H1 (cell line): ENCODE measurements at regions not wholly inside any gene's neighbourhood (a gene's known extent, or its start where the extent isn't known, plus 50 kb on each side); places are given as distances from the start of the nearest gene placed in this dataset.

ENCODE experiments used
- CTCF ChIA-PET: fragments of 300-600 bp; sonication (Branson Sonifier 250); formaldehyde crosslinking; loops from one replicate; lab custom pipeline; 2021; ENCODE audit not compliant: partially characterized antibody; lab: Charles Lee
- POLR2A ChIA-PET: fragments of 300-600 bp; sonication (Branson Sonifier 250); formaldehyde crosslinking; loops from one replicate; lab custom pipeline; 2021; ENCODE audit warnings: inconsistent platforms; ENCODE audit not compliant: partially characterized antibody; lab: Charles Lee
- DNase-seq, 2 experiments: peaks; one replicate each; pipeline versions ENCODE4 v3.0.0 to v3.0.0-alpha.2; 2010 to 2022; ENCODE audit warnings: low spot score in 2 of 2, low read depth in 1 of 2, mixed read lengths in 1 of 2
- FAIRE-seq: peaks from 2 replicates; lab custom pipeline; 2011; peaks lifted over from hg19 to GRCh38; lab: Jason Lieb, UNC
- H2AFZ ChIP-seq: 2 replicates; pipeline ENCODE4 v1.8.1; 2012; ENCODE audit warnings: low read length, inconsistent platforms
- H2AK5ac ChIP-seq: 2 replicates; pipeline ENCODE4 v1.6.1; 2013; ENCODE audit warnings: low read depth, low read length
- H2BK120ac ChIP-seq: replicated peaks from 2 replicates; pipeline ENCODE3; 2013; ENCODE audit warnings: low read depth, low read length, inconsistent platforms
- H2BK12ac ChIP-seq: 2 replicates; pipeline ENCODE4 v1.6.1; 2013; ENCODE audit warnings: low read depth, low read length
- H2BK15ac ChIP-seq: 2 replicates; pipeline ENCODE4 v1.6.1; 2013; ENCODE audit warnings: low read length
- H2BK20ac ChIP-seq: 2 replicates; pipeline ENCODE4 v1.6.1; 2013; ENCODE audit warnings: low read length
- H2BK5ac ChIP-seq: 2 replicates; pipeline ENCODE4 v1.6.1; 2013; ENCODE audit warnings: low read depth, low read length
- H3K14ac ChIP-seq: 2 replicates; pipeline ENCODE4 v1.6.1; 2013; ENCODE audit warnings: inconsistent platforms; ENCODE audit not compliant: insufficient read length
- H3K18ac ChIP-seq: 2 replicates; pipeline ENCODE4 v1.6.1; 2013; ENCODE audit warnings: low read length; ENCODE audit errors: extremely low read depth
- H3K23ac ChIP-seq: 2 replicates; pipeline ENCODE4 v1.6.1; 2013; ENCODE audit warnings: inconsistent platforms; ENCODE audit not compliant: insufficient read length
- H3K23me2 ChIP-seq: 2 replicates; pipeline ENCODE4 v1.6.1; 2013; ENCODE audit warnings: low read depth, low read length
- H3K27ac ChIP-seq: 2 replicates; pipeline ENCODE4 v1.6.1; 2011; ENCODE audit warnings: low read depth, low read length, inconsistent platforms
- H3K27me3 ChIP-seq, 4 experiments: replicated peaks in 1 of 4; 1 replicate in 1 of 4; 2 replicates in 3 of 4; pipeline versions ENCODE4 v1.6.1 to v1.8.1; 2011 to 2013; ENCODE audit warnings: low read length in 3 of 4, mild to moderate bottlenecking in 3 of 4, inconsistent platforms in 2 of 4, mixed read lengths in 2 of 4, moderate library complexity in 1 of 4; ENCODE audit not compliant: control insufficient read depth in 3 of 4, insufficient read depth in 3 of 4; ENCODE audit errors: extremely low read depth in 1 of 4
- H3K36me3 ChIP-seq, 4 experiments: 2 replicates each; pipeline versions ENCODE4 v1.6.1 to v1.8.1; 2011 to 2013; ENCODE audit warnings: mild to moderate bottlenecking in 4 of 4, low read length in 3 of 4, moderate library complexity in 2 of 4, control low read depth in 1 of 4, inconsistent platforms in 1 of 4; ENCODE audit not compliant: insufficient read depth in 4 of 4, control insufficient read depth in 2 of 4
- H3K4ac ChIP-seq: replicated peaks from 2 replicates; pipeline ENCODE3; 2013; ENCODE audit warnings: low read length, low read depth, mixed read lengths, inconsistent platforms; ENCODE audit not compliant: insufficient read length
- H3K4me1 ChIP-seq, 4 experiments: replicated peaks in 1 of 4; 1 replicate in 1 of 4; 2 replicates in 3 of 4; pipeline versions ENCODE4 v1.6.1 to v1.8.1; 2011 to 2013; ENCODE audit warnings: low read length in 3 of 4, inconsistent platforms in 2 of 4, mixed read lengths in 1 of 4; ENCODE audit not compliant: insufficient read depth in 4 of 4, control insufficient read depth in 3 of 4
- H3K4me2 ChIP-seq, 2 experiments: 2 replicates each; pipeline versions ENCODE4 v1.6.1 to v1.8.1; 2011 to 2013; ENCODE audit warnings: low read depth in 2 of 2, low read length in 2 of 2, control low read depth in 1 of 2, inconsistent platforms in 1 of 2, mild to moderate bottlenecking in 1 of 2; ENCODE audit not compliant: insufficient read depth in 1 of 2
- H3K4me3 ChIP-seq, 4 experiments: fragments of 200-600, 300-600 bp in 1 of 4; sonication (generic), shearing (Covaris generic), sonication (Bioruptor Twin) in 1 of 4; 2 replicates each; pipeline versions ENCODE4 v1.5.1 to v1.8.1; 2011 to 2016; ENCODE audit warnings: low read length in 4 of 4, low read depth in 3 of 4, control low read depth in 2 of 4, inconsistent platforms in 2 of 4, mild to moderate bottlenecking in 2 of 4, mixed read lengths in 1 of 4, moderate library complexity in 1 of 4; ENCODE audit not compliant: insufficient read depth in 2 of 4; ENCODE audit errors: extremely low read depth in 1 of 4
- H3K56ac ChIP-seq: replicated peaks from 2 replicates; pipeline ENCODE3; 2013; ENCODE audit warnings: low read depth, mild to moderate bottlenecking, mixed read lengths, low read length, inconsistent platforms; ENCODE audit not compliant: insufficient read length
- H3K79me1 ChIP-seq: 2 replicates; pipeline ENCODE4 v1.6.1; 2013; ENCODE audit warnings: low read depth, low read length, control low read depth
- H3K79me2 ChIP-seq, 2 experiments: 2 replicates each; pipeline versions ENCODE4 v1.6.1 to v1.8.1; 2012 to 2013; ENCODE audit warnings: low read length in 2 of 2, mild to moderate bottlenecking in 2 of 2, inconsistent platforms in 1 of 2; ENCODE audit not compliant: insufficient read depth in 2 of 2, control insufficient read depth in 1 of 2
- H3K9ac ChIP-seq, 4 experiments: replicated peaks in 1 of 4; 1 replicate in 1 of 4; 2 replicates in 3 of 4; pipeline versions ENCODE4 v1.6.1 to v1.8.1; 2011 to 2013; ENCODE audit warnings: low read depth in 3 of 4, low read length in 3 of 4, control low read depth in 2 of 4, mild to moderate bottlenecking in 2 of 4, moderate library complexity in 2 of 4, inconsistent platforms in 1 of 4; ENCODE audit errors: extremely low read depth in 1 of 4
- H3K9me3 ChIP-seq, 2 experiments: 2 replicates each; pipeline versions ENCODE4 v1.6.1 to v1.8.1; 2012 to 2013; ENCODE audit warnings: mild to moderate bottlenecking in 2 of 2, moderate library complexity in 2 of 2, control low read depth in 1 of 2, inconsistent platforms in 1 of 2, low read depth in 1 of 2, low read length in 1 of 2, mixed read lengths in 1 of 2; ENCODE audit not compliant: insufficient read depth in 2 of 2
- H4K20me1 ChIP-seq, 2 experiments: replicated peaks in 1 of 2; 2 replicates each; pipeline versions ENCODE3 to v1.8.1; 2011 to 2013; ENCODE audit warnings: inconsistent platforms in 2 of 2, low read length in 2 of 2, mild to moderate bottlenecking in 1 of 2; ENCODE audit not compliant: insufficient read depth in 2 of 2, control insufficient read depth in 1 of 2
- H4K5ac ChIP-seq: 2 replicates; pipeline ENCODE4 v1.6.1; 2013; ENCODE audit warnings: low read length, low read depth, mixed read lengths, inconsistent platforms; ENCODE audit not compliant: insufficient read length
- H4K8ac ChIP-seq: 2 replicates; pipeline ENCODE4 v1.8.0; 2013; ENCODE audit warnings: mild to moderate bottlenecking, moderate library complexity, low read length, inconsistent platforms; ENCODE audit not compliant: insufficient read depth; ENCODE audit errors: extremely low read depth
- H4K91ac ChIP-seq: replicated peaks from 2 replicates; pipeline ENCODE3; 2013; ENCODE audit warnings: low read length, mixed read lengths, inconsistent platforms; ENCODE audit not compliant: insufficient read length
- ASH2L ChIP-seq: fragments of 200-600, 300-600 bp; sonication (generic); IDR thresholded peaks from one replicate; pipeline ENCODE4 v1.7.1; 2017; ENCODE audit warnings: low read length
- EP300 ChIP-seq, 2 experiments: IDR thresholded peaks; 1 replicate in 1 of 2; 2 replicates in 1 of 2; pipeline ENCODE4 v1.6.1; 2011 to 2012; ENCODE audit warnings: low read depth in 2 of 2, low read length in 2 of 2, mild to moderate bottlenecking in 2 of 2, borderline replicate concordance in 1 of 2, inconsistent platforms in 1 of 2, moderate library complexity in 1 of 2
- HDAC2 ChIP-seq, 2 experiments: fragments of 300-600 bp in 1 of 2; sonication (generic) in 1 of 2; IDR thresholded peaks; 2 replicates each; pipeline ENCODE4 v1.6.1; 2011 to 2012; ENCODE audit warnings: low read depth in 2 of 2, low read length in 2 of 2, mild to moderate bottlenecking in 2 of 2, moderate library complexity in 2 of 2, borderline replicate concordance in 1 of 2, inconsistent platforms in 1 of 2
- JUND ChIP-seq: IDR thresholded peaks from 2 replicates; pipeline ENCODE4 v1.6.1; 2011; ENCODE audit warnings: mild to moderate bottlenecking, improper control_type of control experiment, low read length
- MAX ChIP-seq: IDR thresholded peaks from 2 replicates; pipeline ENCODE4 v1.6.1; 2012; ENCODE audit warnings: inconsistent platforms
- PHF8 ChIP-seq: fragments of 200-600 bp; sonication (generic); conservative IDR thresholded peaks from 2 replicates; pipeline ENCODE4 v1.7.1; 2012; ENCODE audit warnings: low read depth, mild to moderate bottlenecking, inconsistent platforms, low read length, moderate library complexity
- POLR2A ChIP-seq, 2 experiments: IDR thresholded peaks; 1 replicate in 1 of 2; 2 replicates in 1 of 2; pipeline ENCODE4 v1.6.1; 2011; ENCODE audit warnings: low read depth in 2 of 2, low read length in 2 of 2, mild to moderate bottlenecking in 2 of 2; ENCODE audit errors: control extremely low read depth in 1 of 2
- RAD21 ChIP-seq, 2 experiments: IDR thresholded peaks in 1 of 2; conservative IDR thresholded peaks in 1 of 2; 2 replicates each; pipeline ENCODE4 v1.6.1; 2011; ENCODE audit warnings: low read depth in 2 of 2, low read length in 2 of 2, improper control_type of control experiment in 1 of 2, inconsistent platforms in 1 of 2, mild to moderate bottlenecking in 1 of 2, moderate library complexity in 1 of 2
- RFX5 ChIP-seq: IDR thresholded peaks from 2 replicates; pipeline ENCODE4 v1.6.1; 2011; ENCODE audit warnings: low read depth, low read length, improper control_type of control experiment, borderline replicate concordance
- RNF2 ChIP-seq: fragments of 200-900, 300-1000 bp; sonication (generic); IDR thresholded peaks from 2 replicates; pipeline ENCODE4 v1.7.1; 2016; ENCODE audit warnings: borderline replicate concordance, low read depth, mild to moderate bottlenecking, antibody characterized with exemption, low read length; ENCODE audit not compliant: poor library complexity, severe bottlenecking; ENCODE audit errors: missing control alignments
- SIRT6 ChIP-seq: IDR thresholded peaks from one replicate; pipeline ENCODE4 v1.7.1; 2012; ENCODE audit warnings: low read length, inconsistent platforms
- SIX5 ChIP-seq: IDR thresholded peaks from 2 replicates; pipeline ENCODE4 v1.6.1; 2011; ENCODE audit warnings: mild to moderate bottlenecking, low read depth, low read length
- SP4 ChIP-seq: IDR thresholded peaks from 2 replicates; pipeline ENCODE4 v1.6.1; 2012; ENCODE audit warnings: low read length, inconsistent platforms
- WGBS, 2 experiments: shearing (Covaris generic) in 1 of 2; methylation state at CpG; one replicate each; pipeline versions ENCODE4 v1.1.6 to v1.1.7; 2013 to 2015; ENCODE audit warnings: low lambda C conversion rate in 2 of 2, mixed read lengths in 2 of 2, inconsistent platforms in 1 of 2, low coverage in 1 of 2, missing lambda C conversion rate in 1 of 2; ENCODE audit not compliant: insufficient replicate concordance in 2 of 2, insufficient coverage in 1 of 2, insufficient read length in 1 of 2; ENCODE audit errors: extremely low coverage in 1 of 2, missing lambda C conversion rate in 1 of 2; 5-methylcytosine and 5-hydroxymethylcytosine counted together
- TF ChIP-seq, protein P1 (sequence below): IDR thresholded peaks from 2 replicates; pipeline ENCODE4 v1.6.1; 2011; ENCODE audit warnings: low read depth, mild to moderate bottlenecking, low read length; ENCODE audit not compliant: insufficient read depth

- Histone ChIP-seq H3K14ac (no peak overlapping the region), H3K4ac (no peak overlapping the region), H3K9me3 (no peaks in the 10 kb centered on the region), H3K27me3 (no peaks in the 10 kb centered on the region), H3K4me2 (no peak overlapping the region), H3K4me1 (no peaks in the 10 kb centered on the region), H2AK5ac (no peak overlapping the region), H4K20me1 (no peaks in the 10 kb centered on the region), H2BK20ac (no peak overlapping the region), H3K4me3 (no peak overlapping the region), H3K18ac (no peak overlapping the region), H4K91ac (no peak overlapping the region), H3K23ac (no peak overlapping the region), H2BK15ac (no peak overlapping the region), H3K27ac (no peak overlapping the region), H2BK12ac (no peak overlapping the region), H2AFZ (no peak overlapping the region), H3K9ac (no peak overlapping the region), H3K36me3 (no peaks in the 10 kb centered on the region), H3K56ac (no peak overlapping the region), H2BK120ac (no peak overlapping the region), H3K79me2 (no peaks in the 10 kb centered on the region), H4K8ac (no peak overlapping the region), H2BK5ac (no peak overlapping the region), H4K5ac (no peak overlapping the region), H3K79me1 (no peaks in the 10 kb centered on the region), H3K23me2 (0 out of 2 replicates have a peak, but pooled peaks cover 1% of the 10 kb centered on the region)
- CTCF ChIA-PET, result interaction anchor here (1.2 kb wide), 1 partner anchor 9 kb away, joined by 3 read pairs; no protein-coding TSS in a partner anchor
- POLR2A ChIA-PET, result no interaction called here
- no peak for DNase-seq
- TF ChIP-seq HDAC2 (IDR thresholded peaks at IDR 0.05; ENCODE audit: borderline replicate concordance in 1 of 2, low read depth in 2 of 2, low read length in 2 of 2) (no peak), SIX5 (no peak), SIRT6 (no peak), MAX (no peak), RNF2 (no peak), RFX5 (no peak), PHF8 (no peak), EP300 (IDR thresholded peaks at IDR 0.05; ENCODE audit: borderline replicate concordance in 1 of 2, low read depth in 2 of 2, low read length in 2 of 2) (no peak), JUND (no peak), SP4 (no peak), ASH2L (no peak), RAD21 (IDR thresholded peaks at IDR 0.05 in 1 of 2, conservative IDR thresholded peaks at IDR 0.05 in 1 of 2; ENCODE audit: low read depth in 2 of 2, low read length in 2 of 2) (no peak), POLR2A (IDR thresholded peaks at IDR 0.05; ENCODE audit: control extremely low read depth in 1 of 2, low read depth in 2 of 2, low read length in 2 of 2) (no peak)
- TF ChIP-seq, protein P1, sequence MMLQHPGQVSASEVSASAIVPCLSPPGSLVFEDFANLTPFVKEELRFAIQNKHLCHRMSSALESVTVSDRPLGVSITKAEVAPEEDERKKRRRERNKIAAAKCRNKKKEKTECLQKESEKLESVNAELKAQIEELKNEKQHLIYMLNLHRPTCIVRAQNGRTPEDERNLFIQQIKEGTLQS, result no peak
- WGBS, 2 experiments, result 88% methylated on average over 3 of the region's 3 CpGs; no CpG with 5 or more reads in 1 of the 2 experiments
- no peak for FAIRE-seq
Measured at GRCh38 chr1:208767816-208768215, 523.6 kb upstream of the PLXNA2 start.
